Right lobe of liver (tissue), 6 donors: ENCODE measurements at regions not wholly inside any gene's neighbourhood (a gene's known extent, or its start where the extent isn't known, plus 50 kb on each side); places are given as distances from the start of the nearest gene placed in this dataset.

Experiments used
- ATAC-seq, 4 donors: fragments of 200-7000 bp; cut with Tn5 transposase; one replicate each; pipeline ENCODE4 v1.9.1; 2020; ENCODE audit warnings: mild to moderate bottlenecking in 4 of 4, moderate library complexity in 4 of 4
- DNase-seq, 3 donors: peaks; one replicate each; pipeline ENCODE4 v3.0.0-alpha.2; 2020
- H3K27ac ChIP-seq, 3 donors: fragments of 200-600 bp; one replicate each; pipeline ENCODE4 v1.8.0; 2022
- H3K27me3 ChIP-seq, 2 donors: fragments of 200-600 bp; one replicate each; pipeline ENCODE4 v1.8.0; 2022
- H3K36me3 ChIP-seq, 4 donors: fragments of 200-600 bp; sonication (generic) in 1 of 4; one replicate each; pipeline versions ENCODE4 v1.5.1 to v1.8.0; 2017 to 2022; ENCODE audit warnings: control low read depth in 1 of 4
- H3K4me1 ChIP-seq, 4 donors: fragments of 200-600 bp; sonication (generic) in 1 of 4; one replicate each; pipeline versions ENCODE4 v1.5.1 to v1.8.0; 2017 to 2022; ENCODE audit warnings: control low read depth in 1 of 4
- H3K4me3 ChIP-seq, 3 donors: fragments of 200-600 bp; one replicate each; pipeline ENCODE4 v1.8.0; 2022
- H3K9me3 ChIP-seq, 4 donors: fragments of 200-600 bp; sonication (generic) in 1 of 4; one replicate each; pipeline versions ENCODE4 v1.5.1 to v1.8.0; 2017 to 2022; ENCODE audit warnings: control low read depth in 1 of 4
- POLR2A ChIP-seq: fragments of 450-650 bp; IDR thresholded peaks from one replicate; pipeline ENCODE4 v1.6.1; 2017; ENCODE audit warnings: antibody characterized with exemption, mild to moderate bottlenecking
- WGBS: methylation state at CpG from one replicate; pipeline ENCODE4 v1.1.6; 2018; ENCODE audit warnings: low coverage, low lambda C conversion rate; ENCODE audit not compliant: insufficient coverage; ENCODE audit errors: missing lambda C conversion rate; 5-methylcytosine and 5-hydroxymethylcytosine counted together
- intact Hi-C, 2 donors: fragments of 100-400 bp; cut with DNase I; formaldehyde crosslinking; loops; one replicate each; pipeline versions ENCODE4 v1.11.2 to v1.14.1; 2022
- TF ChIP-seq, protein P1 (sequence below), 4 donors: fragments of 200-600 bp in 3 of 4; fragments of 450-650 bp in 1 of 4; IDR thresholded peaks; one replicate each; pipeline versions ENCODE4 v1.5.1 to v1.8.0; 2016 to 2022; ENCODE audit warnings: antibody characterized with exemption in 4 of 4, mild to moderate bottlenecking in 2 of 4
- donor health status: DM: no; HTN: yes; CAD: no.
- donor health status: DM: no; HTN: no; CAD: no.
- donor health status: DM: no; HTN: no; CAD: no.
- donor health status: DM: no; HTN: yes; CAD: no.
- donor health status: DM: no; HTN: yes; CAD: no.

DNA sequence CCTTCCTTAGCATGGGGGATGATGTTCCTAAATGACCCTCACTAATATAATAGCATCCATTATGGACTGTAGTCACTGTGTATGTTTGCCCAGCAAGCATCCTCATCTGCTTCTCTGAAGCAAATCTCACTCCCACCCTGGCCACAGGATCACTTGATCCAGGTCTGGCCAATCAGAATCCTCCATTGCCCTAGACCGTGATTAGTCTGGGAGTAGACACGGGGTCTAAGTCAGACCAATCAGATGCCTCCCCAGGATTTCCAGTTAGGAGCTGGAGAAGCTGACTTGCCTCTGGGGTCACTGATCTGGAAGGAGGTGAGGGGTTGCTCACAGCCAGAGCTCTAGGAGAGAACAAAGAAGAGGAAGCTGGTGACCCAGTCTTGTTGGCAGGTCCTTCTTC, 153.9 kb downstream of the DHX35 start:
- ATAC-seq (no peak), DNase-seq (no peak)
- no peaks in the 10 kb centered on the region for H3K36me3 ChIP-seq
- H3K4me3 ChIP-seq: no peak overlapping the region
- no peak overlapping the region for H3K27ac ChIP-seq
- intact Hi-C loops: no loop called here
- no peaks in the 10 kb centered on the region for H3K9me3 ChIP-seq
- TF ChIP-seq POLR2A: no peak
- TF ChIP-seq, protein P1, sequence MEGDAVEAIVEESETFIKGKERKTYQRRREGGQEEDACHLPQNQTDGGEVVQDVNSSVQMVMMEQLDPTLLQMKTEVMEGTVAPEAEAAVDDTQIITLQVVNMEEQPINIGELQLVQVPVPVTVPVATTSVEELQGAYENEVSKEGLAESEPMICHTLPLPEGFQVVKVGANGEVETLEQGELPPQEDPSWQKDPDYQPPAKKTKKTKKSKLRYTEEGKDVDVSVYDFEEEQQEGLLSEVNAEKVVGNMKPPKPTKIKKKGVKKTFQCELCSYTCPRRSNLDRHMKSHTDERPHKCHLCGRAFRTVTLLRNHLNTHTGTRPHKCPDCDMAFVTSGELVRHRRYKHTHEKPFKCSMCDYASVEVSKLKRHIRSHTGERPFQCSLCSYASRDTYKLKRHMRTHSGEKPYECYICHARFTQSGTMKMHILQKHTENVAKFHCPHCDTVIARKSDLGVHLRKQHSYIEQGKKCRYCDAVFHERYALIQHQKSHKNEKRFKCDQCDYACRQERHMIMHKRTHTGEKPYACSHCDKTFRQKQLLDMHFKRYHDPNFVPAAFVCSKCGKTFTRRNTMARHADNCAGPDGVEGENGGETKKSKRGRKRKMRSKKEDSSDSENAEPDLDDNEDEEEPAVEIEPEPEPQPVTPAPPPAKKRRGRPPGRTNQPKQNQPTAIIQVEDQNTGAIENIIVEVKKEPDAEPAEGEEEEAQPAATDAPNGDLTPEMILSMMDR (IDR thresholded peaks at IDR 0.05): no peak
- H3K27me3 ChIP-seq: no peaks in the 10 kb centered on the region
- 86% methylated on average over 1 of the region's 2 CpGs for WGBS
- no peaks in the 10 kb centered on the region for H3K4me1 ChIP-seq

DNA sequence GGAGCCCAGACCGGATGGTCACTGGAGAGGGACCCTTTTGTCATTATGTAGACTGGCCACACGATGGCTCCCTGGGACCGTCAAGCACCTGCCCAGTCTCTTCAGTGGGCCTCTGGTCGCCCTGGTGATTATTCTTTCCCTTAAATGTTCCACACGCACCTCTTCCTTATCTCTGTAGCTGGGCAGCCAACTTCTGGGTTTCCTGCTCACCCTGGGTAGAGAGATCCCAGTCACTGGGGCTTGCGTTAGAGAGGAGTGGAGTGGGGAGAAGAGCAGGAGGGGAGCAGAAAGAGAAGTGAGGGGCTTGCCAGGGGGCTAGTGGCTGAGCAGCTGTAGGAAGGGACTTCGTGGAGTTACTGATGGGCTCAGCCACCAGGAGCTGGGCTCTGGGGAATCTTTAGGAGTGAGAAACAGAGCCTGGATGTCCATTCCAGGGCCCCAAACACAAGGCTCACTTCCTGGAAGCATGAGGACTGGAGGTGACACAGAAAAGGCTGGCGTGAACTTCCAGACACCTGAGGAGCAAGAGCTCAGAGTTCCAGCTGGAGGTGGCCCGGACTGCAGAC, 150.1 kb downstream of the DHX35 start:
- TF ChIP-seq, protein P1 (IDR thresholded peaks at IDR 0.05): peak; percentile 56 to 72 (median 68)
- TF ChIP-seq POLR2A: no peak
- Histone ChIP-seq H3K27me3 (no peaks in the 10 kb centered on the region), H3K4me1 (no peaks in the 10 kb centered on the region), H3K27ac (no peak overlapping the region), H3K4me3 (no peak overlapping the region), H3K9me3 (no peaks in the 10 kb centered on the region), H3K36me3 (no peaks in the 10 kb centered on the region)
- intact Hi-C loops: no loop called here
- 24% methylated on average over 9 of the region's 9 CpGs for WGBS
- peak in 2 of 3 donors; percentile 47 to 52 for DNase-seq
- ATAC-seq: peak; percentile 86 to 96 (median 88)

DNA sequence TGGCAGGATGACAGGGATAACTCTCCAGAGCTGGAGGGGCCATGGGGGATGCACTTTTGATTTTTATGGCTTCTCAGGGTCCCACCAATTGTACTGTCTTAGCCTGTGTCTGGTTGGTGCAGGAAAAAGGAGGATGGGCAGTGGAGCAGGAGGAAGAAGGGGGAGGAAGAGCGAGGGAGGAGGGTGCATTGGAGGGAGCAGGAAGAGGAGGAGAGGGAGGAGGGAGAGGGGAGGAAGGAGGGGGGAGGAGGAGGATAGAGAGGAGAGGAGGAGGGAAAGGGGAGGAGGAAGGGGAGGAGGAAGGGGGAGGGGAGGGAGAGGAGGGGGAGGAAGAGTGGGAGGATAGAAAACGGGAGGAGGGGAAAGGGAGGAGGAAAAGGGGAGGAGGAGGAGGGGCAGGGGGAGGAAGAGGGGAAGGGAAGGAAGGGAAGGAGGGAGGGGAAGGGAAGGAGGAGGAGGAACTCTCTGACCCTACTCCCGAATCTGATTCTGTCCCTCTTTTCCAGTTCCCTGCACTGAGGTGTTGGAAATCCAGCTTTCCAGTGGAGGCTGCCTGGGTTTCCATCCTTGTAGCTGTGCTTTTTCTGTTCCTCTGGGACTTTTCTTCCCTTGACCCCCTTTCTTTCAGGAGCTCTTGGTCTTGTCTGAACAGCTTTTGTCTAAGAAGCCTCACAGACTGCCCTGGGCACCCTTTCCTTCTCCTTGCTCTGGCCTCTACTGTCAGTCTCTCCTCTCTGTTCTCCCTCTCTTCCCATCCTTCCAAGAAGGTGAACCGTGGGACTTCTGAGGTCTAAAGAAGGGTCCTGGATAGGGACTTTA, 149.4 kb downstream of the DHX35 start:
- Histone ChIP-seq H3K27ac (no peak overlapping the region), H3K27me3 (no peaks in the 10 kb centered on the region), H3K4me1 (no peaks in the 10 kb centered on the region), H3K36me3 (no peaks in the 10 kb centered on the region), H3K4me3 (no peak overlapping the region), H3K9me3 (no peaks in the 10 kb centered on the region)
- no peak for ATAC-seq
- no peak for DNase-seq
- 6% methylated on average over 4 of the region's 4 CpGs for WGBS
- no peak for TF ChIP-seq POLR2A
- TF ChIP-seq, protein P1 (IDR thresholded peaks at IDR 0.05): no peak
- intact Hi-C loops: no loop called here

DNA sequence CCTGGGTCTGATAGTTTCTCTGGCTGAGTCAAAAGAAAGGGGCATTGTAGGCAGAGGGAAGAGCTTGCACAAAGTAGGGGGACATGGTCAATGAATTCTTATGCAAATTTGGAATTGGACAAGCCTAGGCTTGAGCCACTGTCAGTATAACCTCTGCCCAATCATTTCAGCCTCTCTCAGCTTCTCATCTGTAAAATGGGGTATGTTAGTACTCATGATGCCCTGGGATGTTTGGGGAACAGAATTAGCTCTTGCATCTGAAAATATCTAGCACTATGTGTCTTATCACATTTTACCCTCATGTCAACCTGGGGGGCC, 148.6 kb downstream of the DHX35 start:
- intact Hi-C loops: no loop called here
- no peak for ATAC-seq
- Histone ChIP-seq H3K4me3 (no peak overlapping the region), H3K36me3 (no peaks in the 10 kb centered on the region), H3K27me3 (no peaks in the 10 kb centered on the region), H3K9me3 (no peaks in the 10 kb centered on the region), H3K27ac (no peak overlapping the region), H3K4me1 (no peaks in the 10 kb centered on the region)
- DNase-seq: no peak
- TF ChIP-seq, protein P1 (IDR thresholded peaks at IDR 0.05): no peak
- TF ChIP-seq POLR2A: no peak
